GM21526 (cell line): ENCODE measurements at regions not wholly inside any gene's neighbourhood (a gene's known extent, or its start where the extent isn't known, plus 50 kb on each side); places are given as distances from the start of the nearest gene placed in this dataset.
"Not testable (repeated sequence)": the region's sequence is repeated elsewhere in the genome, so short reads cannot be mapped to it uniquely, and the experiment has no call there.

Experiments
- ATAC-seq: cut with Tn5 transposase; IDR thresholded peaks from one replicate; pipeline ENCODE4 v1.9.1; 2021; ENCODE audit warnings: moderate library complexity; ENCODE audit not compliant: unreplicated experiment, low FRiP score

GRCh38 chr3:35849496-35849895 is 210.2 kb downstream of the ARPP21 start:
- ATAC-seq: no peak

GRCh38 chr3:35849963-35850362 is 210.6 kb downstream of the ARPP21 start:
- ATAC-seq: no peak

- ATAC-seq: peak; percentile 88
These were observed 217.7 kb downstream of the ARPP21 start for GRCh38 chr3:35857004-35857403.

- ATAC-seq: no peak
These were observed 222.7 kb downstream of the ARPP21 start for GRCh38 chr3:35862057-35862456.

- no peak for ATAC-seq
These were observed 225.5 kb downstream of the ARPP21 start for GRCh38 chr3:35864871-35865270.

- no peak for ATAC-seq
These were observed 228.5 kb downstream of the ARPP21 start for GRCh38 chr3:35867791-35868190.

- no peak for ATAC-seq
These were observed 231.7 kb downstream of the ARPP21 start for GRCh38 chr3:35871009-35871408.

- ATAC-seq: no peak
These were observed 244.6 kb downstream of the ARPP21 start for GRCh38 chr3:35883929-35884328.

- ATAC-seq: no peak
These were observed 255.4 kb downstream of the ARPP21 start for GRCh38 chr3:35894735-35895134.

GRCh38 chr3:35899245-35899644 is 259.9 kb downstream of the ARPP21 start:
- ATAC-seq: no peak

- ATAC-seq: no peak
These were observed 260.8 kb downstream of the ARPP21 start for GRCh38 chr3:35900079-35900478.

- peak; percentile 86 for ATAC-seq
These were observed 269.3 kb downstream of the ARPP21 start for GRCh38 chr3:35908366-35909232.

- no peak for ATAC-seq
These were observed 279.8 kb downstream of the ARPP21 start for GRCh38 chr3:35919160-35919559.

- no peak for ATAC-seq
These were observed 282.4 kb downstream of the ARPP21 start for GRCh38 chr3:35921718-35922117.

GRCh38 chr3:35924070-35924469 is 284.7 kb downstream of the ARPP21 start:
- not testable (repeated sequence) for ATAC-seq

GRCh38 chr3:35927441-35927840 is 288.1 kb downstream of the ARPP21 start:
- ATAC-seq: no peak

GRCh38 chr3:35929158-35929557 is 289.8 kb downstream of the ARPP21 start:
- ATAC-seq: no peak

GRCh38 chr3:35931867-35932266 is 292.5 kb downstream of the ARPP21 start:
- no peak for ATAC-seq

GRCh38 chr3:35932995-35933394 is 293.7 kb downstream of the ARPP21 start:
- ATAC-seq: no peak

GRCh38 chr3:35936571-35936970 is 297.2 kb downstream of the ARPP21 start:
- no peak for ATAC-seq

GRCh38 chr3:35944926-35945710 is 305.8 kb downstream of the ARPP21 start:
- ATAC-seq: no peak
